Ovary (tissue), 3 donors: ENCODE measurements at regions not wholly inside any gene's neighbourhood (a gene's known extent, or its start where the extent isn't known, plus 50 kb on each side); places are given as distances from the start of the nearest gene placed in this dataset.

Source experiments
- EP300 ChIP-seq: sonication (generic); formaldehyde crosslinking; IDR thresholded peaks from one replicate; pipeline ENCODE4 v1.6.1; 2017; ENCODE audit warnings: antibody characterized with exemption
- POLR2A ChIP-seq: fragments of 450-650 bp; IDR thresholded peaks from one replicate; pipeline ENCODE4 v1.6.1; 2017; ENCODE audit warnings: antibody characterized with exemption, mild to moderate bottlenecking, moderate library complexity
- TF ChIP-seq, protein P1 (sequence below), 3 donors: fragments of 450-650 bp in 2 of 3; fragments of 200-600 bp in 1 of 3; IDR thresholded peaks; one replicate each; pipeline versions ENCODE4 v1.5.1 to v1.8.0; 2016 to 2022; ENCODE audit warnings: antibody characterized with exemption in 3 of 3, mild to moderate bottlenecking in 1 of 3
- donor health status: DM: no; HTN: no; CAD: no.

GRCh38 chr5:124639095-124639665 lies 107.3 kb downstream of the ZNF608 start:
- TF ChIP-seq EP300, result no peak
- TF ChIP-seq, protein P1, sequence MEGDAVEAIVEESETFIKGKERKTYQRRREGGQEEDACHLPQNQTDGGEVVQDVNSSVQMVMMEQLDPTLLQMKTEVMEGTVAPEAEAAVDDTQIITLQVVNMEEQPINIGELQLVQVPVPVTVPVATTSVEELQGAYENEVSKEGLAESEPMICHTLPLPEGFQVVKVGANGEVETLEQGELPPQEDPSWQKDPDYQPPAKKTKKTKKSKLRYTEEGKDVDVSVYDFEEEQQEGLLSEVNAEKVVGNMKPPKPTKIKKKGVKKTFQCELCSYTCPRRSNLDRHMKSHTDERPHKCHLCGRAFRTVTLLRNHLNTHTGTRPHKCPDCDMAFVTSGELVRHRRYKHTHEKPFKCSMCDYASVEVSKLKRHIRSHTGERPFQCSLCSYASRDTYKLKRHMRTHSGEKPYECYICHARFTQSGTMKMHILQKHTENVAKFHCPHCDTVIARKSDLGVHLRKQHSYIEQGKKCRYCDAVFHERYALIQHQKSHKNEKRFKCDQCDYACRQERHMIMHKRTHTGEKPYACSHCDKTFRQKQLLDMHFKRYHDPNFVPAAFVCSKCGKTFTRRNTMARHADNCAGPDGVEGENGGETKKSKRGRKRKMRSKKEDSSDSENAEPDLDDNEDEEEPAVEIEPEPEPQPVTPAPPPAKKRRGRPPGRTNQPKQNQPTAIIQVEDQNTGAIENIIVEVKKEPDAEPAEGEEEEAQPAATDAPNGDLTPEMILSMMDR (IDR thresholded peaks at IDR 0.05), result no peak
- no peak for TF ChIP-seq POLR2A
